ENCODE measurements at regions not wholly inside any gene's neighbourhood (a gene's known extent, or its start where the extent isn't known, plus 50 kb on each side); places are given as distances from the start of the nearest gene placed in this dataset.

- H3K4me2 ChIP-seq (ENCODE audit: low read length): no peak overlapping the region
- no peak overlapping the region for H2AK5ac ChIP-seq (ENCODE audit: low read length)
- H2AFZ ChIP-seq (ENCODE audit: insufficient read depth, low read length, poor library complexity): no peak overlapping the region
- no peak overlapping the region for H3K27ac ChIP-seq (ENCODE audit: low read depth, low read length)
- no peaks in the 10 kb centered on the region for H3K4me1 ChIP-seq (ENCODE audit: control insufficient read depth in 1 of 2, insufficient read depth in 2 of 2, low read length in 2 of 2)
- no peak overlapping the region for H3K23ac ChIP-seq (ENCODE audit: low read length)
- no peak overlapping the region for H3K4me3 ChIP-seq (ENCODE audit: low read depth, low read length)
- no peaks in the 10 kb centered on the region for H3K27me3 ChIP-seq (ENCODE audit: insufficient read depth, low read length)
- DNase-seq: no peak
- H2BK5ac ChIP-seq (ENCODE audit: low read depth, low read length, poor library complexity): no peak overlapping the region
- H4K8ac ChIP-seq (ENCODE audit: low read depth, low read length): no peak overlapping the region
- H3K18ac ChIP-seq (ENCODE audit: low read length): no peak overlapping the region
- no peak overlapping the region for H2BK120ac ChIP-seq (ENCODE audit: insufficient read depth, low read length, poor library complexity)
- no peaks in the 10 kb centered on the region for H3K36me3 ChIP-seq (ENCODE audit: control insufficient read depth in 1 of 2, insufficient read depth in 2 of 2, low read length in 2 of 2)
- no peak overlapping the region for H2BK12ac ChIP-seq (ENCODE audit: low read length)
- H3K9me3 ChIP-seq (ENCODE audit: insufficient read depth, low read depth, low read length): no peaks in the 10 kb centered on the region
- no peak overlapping the region for H3K9ac ChIP-seq (ENCODE audit: low read length)
- no peaks in the 10 kb centered on the region for H3K79me2 ChIP-seq (ENCODE audit: control insufficient read depth, insufficient read depth, low read length, poor library complexity)
- H4K91ac ChIP-seq (ENCODE audit: low read depth, low read length): no peak overlapping the region
- H4K12ac ChIP-seq (ENCODE audit: low read depth, low read length): no peak overlapping the region
- H3K79me1 ChIP-seq (ENCODE audit: low read length): no peaks in the 10 kb centered on the region
- H3K14ac ChIP-seq (ENCODE audit: low read length): no peak overlapping the region
- no CpG with 5 or more reads among the region's 6 CpGs for WGBS (ENCODE audit: extremely low coverage, insufficient coverage, insufficient read length)
- no peak overlapping the region for H3K4ac ChIP-seq (ENCODE audit: low read depth, low read length)
Measured at GRCh38 chr21:20617130-20617529, 381.1 kb upstream of the NCAM2 start.

- Histone ChIP-seq H4K12ac (ENCODE audit: low read depth, low read length) (no peak overlapping the region), H2BK12ac (ENCODE audit: low read length) (no peak overlapping the region), H3K23ac (ENCODE audit: low read length) (no peak overlapping the region), H3K4me1 (ENCODE audit: control insufficient read depth in 1 of 2, insufficient read depth in 2 of 2, low read length in 2 of 2) (no peaks in the 10 kb centered on the region), H2AK5ac (ENCODE audit: low read length) (no peak overlapping the region), H2AFZ (ENCODE audit: insufficient read depth, low read length, poor library complexity) (no peak overlapping the region), H2BK5ac (ENCODE audit: low read depth, low read length, poor library complexity) (no peak overlapping the region), H2BK120ac (ENCODE audit: insufficient read depth, low read length, poor library complexity) (no peak overlapping the region), H3K9ac (ENCODE audit: low read length) (no peak overlapping the region), H3K36me3 (ENCODE audit: control insufficient read depth in 1 of 2, insufficient read depth in 2 of 2, low read length in 2 of 2) (no peaks in the 10 kb centered on the region), H3K27ac (ENCODE audit: low read depth, low read length) (no peak overlapping the region), H4K8ac (ENCODE audit: low read depth, low read length) (no peak overlapping the region), H3K9me3 (ENCODE audit: insufficient read depth, low read depth, low read length) (no peaks in the 10 kb centered on the region), H3K4ac (ENCODE audit: low read depth, low read length) (no peak overlapping the region), H4K91ac (ENCODE audit: low read depth, low read length) (no peak overlapping the region), H3K4me3 (ENCODE audit: low read depth, low read length) (no peak overlapping the region), H3K27me3 (ENCODE audit: insufficient read depth, low read length) (no peaks in the 10 kb centered on the region), H3K4me2 (ENCODE audit: low read length) (no peak overlapping the region), H3K18ac (ENCODE audit: low read length) (no peak overlapping the region), H3K79me1 (ENCODE audit: low read length) (no peaks in the 10 kb centered on the region), H3K14ac (ENCODE audit: low read length) (no peak overlapping the region), H3K79me2 (ENCODE audit: control insufficient read depth, insufficient read depth, low read length, poor library complexity) (no peaks in the 10 kb centered on the region)
- WGBS (ENCODE audit: extremely low coverage, insufficient coverage, insufficient read length): no CpG with 5 or more reads among the region's 3 CpGs
- no peak for DNase-seq
Measured at GRCh38 chr21:20618878-20619277, 379.3 kb upstream of the NCAM2 start.

GRCh38 chr21:20627594-20627993, 370.6 kb upstream of the NCAM2 start:
- H3K9ac ChIP-seq (ENCODE audit: low read length): no peak overlapping the region
- H3K18ac ChIP-seq (ENCODE audit: low read length): no peak overlapping the region
- H2BK120ac ChIP-seq (ENCODE audit: insufficient read depth, low read length, poor library complexity): no peak overlapping the region
- H3K79me2 ChIP-seq (ENCODE audit: control insufficient read depth, insufficient read depth, low read length, poor library complexity): no peaks in the 10 kb centered on the region
- H2AFZ ChIP-seq (ENCODE audit: insufficient read depth, low read length, poor library complexity): no peak overlapping the region
- no peak overlapping the region for H3K4me2 ChIP-seq (ENCODE audit: low read length)
- H3K4ac ChIP-seq (ENCODE audit: low read depth, low read length): no peak overlapping the region
- H3K27ac ChIP-seq (ENCODE audit: low read depth, low read length): no peak overlapping the region
- no peak overlapping the region for H4K12ac ChIP-seq (ENCODE audit: low read depth, low read length)
- H3K79me1 ChIP-seq (ENCODE audit: low read length): no peaks in the 10 kb centered on the region
- no peak overlapping the region for H3K14ac ChIP-seq (ENCODE audit: low read length)
- H3K36me3 ChIP-seq (ENCODE audit: control insufficient read depth in 1 of 2, insufficient read depth in 2 of 2, low read length in 2 of 2): no peaks in the 10 kb centered on the region
- no peak overlapping the region for H2BK12ac ChIP-seq (ENCODE audit: low read length)
- H2BK5ac ChIP-seq (ENCODE audit: low read depth, low read length, poor library complexity): no peak overlapping the region
- H3K9me3 ChIP-seq (ENCODE audit: insufficient read depth, low read depth, low read length): no peaks in the 10 kb centered on the region
- H3K4me1 ChIP-seq (ENCODE audit: control insufficient read depth in 1 of 2, insufficient read depth in 2 of 2, low read length in 2 of 2): no peaks in the 10 kb centered on the region
- no peaks in the 10 kb centered on the region for H3K27me3 ChIP-seq (ENCODE audit: insufficient read depth, low read length)
- no CpG with 5 or more reads among the region's 4 CpGs for WGBS (ENCODE audit: extremely low coverage, insufficient coverage, insufficient read length)
- no peak overlapping the region for H4K91ac ChIP-seq (ENCODE audit: low read depth, low read length)
- no peak overlapping the region for H3K23ac ChIP-seq (ENCODE audit: low read length)
- no peak for DNase-seq
- no peak overlapping the region for H3K4me3 ChIP-seq (ENCODE audit: low read depth, low read length)
- no peak overlapping the region for H4K8ac ChIP-seq (ENCODE audit: low read depth, low read length)
- H2AK5ac ChIP-seq (ENCODE audit: low read length): no peak overlapping the region

- no peak overlapping the region for H4K12ac ChIP-seq (ENCODE audit: low read depth, low read length)
- no peak overlapping the region for H2AK5ac ChIP-seq (ENCODE audit: low read length)
- H2BK5ac ChIP-seq (ENCODE audit: low read depth, low read length, poor library complexity): no peak overlapping the region
- no peak overlapping the region for H3K27ac ChIP-seq (ENCODE audit: low read depth, low read length)
- no peaks in the 10 kb centered on the region for H3K36me3 ChIP-seq (ENCODE audit: control insufficient read depth in 1 of 2, insufficient read depth in 2 of 2, low read length in 2 of 2)
- H3K9me3 ChIP-seq (ENCODE audit: insufficient read depth, low read depth, low read length): no peaks in the 10 kb centered on the region
- H3K9ac ChIP-seq (ENCODE audit: low read length): no peak overlapping the region
- no peak overlapping the region for H3K4ac ChIP-seq (ENCODE audit: low read depth, low read length)
- no peak overlapping the region for H3K4me3 ChIP-seq (ENCODE audit: low read depth, low read length)
- no peak overlapping the region for H3K4me2 ChIP-seq (ENCODE audit: low read length)
- no peak overlapping the region for H2AFZ ChIP-seq (ENCODE audit: insufficient read depth, low read length, poor library complexity)
- H4K91ac ChIP-seq (ENCODE audit: low read depth, low read length): no peak overlapping the region
- H2BK120ac ChIP-seq (ENCODE audit: insufficient read depth, low read length, poor library complexity): no peak overlapping the region
- no peaks in the 10 kb centered on the region for H3K79me1 ChIP-seq (ENCODE audit: low read length)
- no peak for DNase-seq
- H3K14ac ChIP-seq (ENCODE audit: low read length): no peak overlapping the region
- H3K27me3 ChIP-seq (ENCODE audit: insufficient read depth, low read length): no peaks in the 10 kb centered on the region
- H4K8ac ChIP-seq (ENCODE audit: low read depth, low read length): no peak overlapping the region
- no peak overlapping the region for H2BK12ac ChIP-seq (ENCODE audit: low read length)
- no peak overlapping the region for H3K23ac ChIP-seq (ENCODE audit: low read length)
- no CpG with 5 or more reads among the region's 1 CpG for WGBS (ENCODE audit: extremely low coverage, insufficient coverage, insufficient read length)
- no peaks in the 10 kb centered on the region for H3K4me1 ChIP-seq (ENCODE audit: control insufficient read depth in 1 of 2, insufficient read depth in 2 of 2, low read length in 2 of 2)
- H3K79me2 ChIP-seq (ENCODE audit: control insufficient read depth, insufficient read depth, low read length, poor library complexity): no peaks in the 10 kb centered on the region
- no peak overlapping the region for H3K18ac ChIP-seq (ENCODE audit: low read length)
Measured at GRCh38 chr21:20631633-20632032, 366.6 kb upstream of the NCAM2 start.
